ENCODE measurements at regions not wholly inside any gene's neighbourhood (a gene's known extent, or its start where the extent isn't known, plus 50 kb on each side); places are given as distances from the start of the nearest gene placed in this dataset.
"Not testable (repeated sequence)": the region's sequence is repeated elsewhere in the genome, so short reads cannot be mapped to it uniquely, and the experiment has no call there.

- H3K27ac ChIP-seq: no peak overlapping the region
- no peak overlapping the region for H3K4me3 ChIP-seq (ENCODE audit: low read depth, low read length)
- H3K36me3 ChIP-seq: no peaks in the 10 kb centered on the region
- DNase-seq: no peak
- H3K27me3 ChIP-seq (ENCODE audit: insufficient read depth, low read depth, severe bottlenecking): peaks cover 6% of the 10 kb centered on the region
- TF ChIP-seq CTCF (IDR thresholded peaks at IDR 0.05; ENCODE audit: low read depth, low read length): no peak
- no peaks in the 10 kb centered on the region for H3K9me3 ChIP-seq (ENCODE audit: severe bottlenecking)
Measured at GRCh38 chr18:34528177-34528576, 181.9 kb upstream of the DTNA start.

- Histone ChIP-seq H3K4me3 (ENCODE audit: low read depth, low read length) (no peak overlapping the region), H3K9me3 (ENCODE audit: severe bottlenecking) (no peaks in the 10 kb centered on the region), H3K27me3 (ENCODE audit: insufficient read depth, low read depth, severe bottlenecking) (peaks cover 6% of the 10 kb centered on the region), H3K36me3 (no peaks in the 10 kb centered on the region), H3K27ac (no peak overlapping the region)
- no peak for DNase-seq
- no peak for TF ChIP-seq CTCF (IDR thresholded peaks at IDR 0.05; ENCODE audit: low read depth, low read length)
Measured at GRCh38 chr18:34529358-34530335, 180.5 kb upstream of the DTNA start.

GRCh38 chr18:34531110-34531509 is 179.0 kb upstream of the DTNA start:
- H3K27ac ChIP-seq: no peak overlapping the region
- TF ChIP-seq CTCF (IDR thresholded peaks at IDR 0.05; ENCODE audit: low read depth, low read length): no peak

GRCh38 chr18:34534642-34535041 is 175.5 kb upstream of the DTNA start:
- not testable (repeated sequence) for H3K27ac ChIP-seq; H3K36me3 ChIP-seq; H3K4me3 ChIP-seq (ENCODE audit: low read depth, low read length); DNase-seq; H3K9me3 ChIP-seq (ENCODE audit: severe bottlenecking); H3K27me3 ChIP-seq (ENCODE audit: insufficient read depth, low read depth, severe bottlenecking)

More at GRCh38 chr18:34531110-34531509, 179.0 kb upstream of the DTNA start:
- Histone ChIP-seq H3K36me3 (no peaks in the 10 kb centered on the region), H3K4me3 (ENCODE audit: low read depth, low read length) (no peak overlapping the region), H3K27me3 (ENCODE audit: insufficient read depth, low read depth, severe bottlenecking) (peaks cover 6% of the 10 kb centered on the region), H3K9me3 (ENCODE audit: severe bottlenecking) (no peaks in the 10 kb centered on the region)
- no peak for DNase-seq

GRCh38 chr18:34540897-34541296 is 169.2 kb upstream of the DTNA start:
- Histone ChIP-seq H3K27me3 (ENCODE audit: insufficient read depth, low read depth, severe bottlenecking) (no peaks in the 10 kb centered on the region), H3K4me3 (ENCODE audit: low read depth, low read length) (no peak overlapping the region), H3K9me3 (ENCODE audit: severe bottlenecking) (no peaks in the 10 kb centered on the region), H3K27ac (no peak overlapping the region), H3K36me3 (no peaks in the 10 kb centered on the region)
- TF ChIP-seq CTCF (IDR thresholded peaks at IDR 0.05; ENCODE audit: low read depth, low read length): no peak
- DNase-seq: no peak

GRCh38 chr18:34542625-34543024 is 167.5 kb upstream of the DTNA start:
- TF ChIP-seq CTCF (IDR thresholded peaks at IDR 0.05; ENCODE audit: low read depth, low read length): no peak
- H3K36me3 ChIP-seq: no peaks in the 10 kb centered on the region
- H3K27me3 ChIP-seq (ENCODE audit: insufficient read depth, low read depth, severe bottlenecking): no peaks in the 10 kb centered on the region
- no peak overlapping the region for H3K27ac ChIP-seq
- H3K4me3 ChIP-seq (ENCODE audit: low read depth, low read length): no peak overlapping the region
- no peak for DNase-seq
- H3K9me3 ChIP-seq (ENCODE audit: severe bottlenecking): no peaks in the 10 kb centered on the region
